ENCODE measurements at regions not wholly inside any gene's neighbourhood (a gene's known extent, or its start where the extent isn't known, plus 50 kb on each side); places are given as distances from the start of the nearest gene placed in this dataset.

GRCh38 chr5:25415970-25416369, 771.2 kb upstream of the CDH10 start:
- no peak for TF ChIP-seq CTCF (conservative IDR thresholded peaks at IDR 0.05; ENCODE audit: low read depth, low read length)
- TF ChIP-seq EZH2phosphoT487 (IDR thresholded peaks at IDR 0.05; ENCODE audit: borderline replicate concordance, low read length) = no peak
- TF ChIP-seq EZH2 (IDR thresholded peaks at IDR 0.05; ENCODE audit: low read length, unreplicated experiment) = no peak
